Parathyroid adenoma (tissue), 2 donors: ENCODE measurements at regions not wholly inside any gene's neighbourhood (a gene's known extent, or its start where the extent isn't known, plus 50 kb on each side); places are given as distances from the start of the nearest gene placed in this dataset.

Experiments used
- H2AFZ ChIP-seq: fragments of 300-600 bp; sonication (generic); one replicate; pipeline ENCODE4 v1.7.0; 2017; ENCODE audit warnings: antibody characterized with exemption, mild to moderate bottlenecking
- H3K27ac ChIP-seq: fragments of 300-600 bp; sonication (generic); one replicate; pipeline ENCODE4 v1.7.0; 2017
- H3K27me3 ChIP-seq: fragments of 300-600 bp; sonication (generic); one replicate; pipeline ENCODE4 v1.7.0; 2017; ENCODE audit warnings: low read length; ENCODE audit not compliant: control insufficient read depth, insufficient read depth
- H3K36me3 ChIP-seq: fragments of 300-600 bp; sonication (generic); one replicate; pipeline ENCODE4 v1.7.0; 2017; ENCODE audit warnings: low read length; ENCODE audit not compliant: control insufficient read depth, insufficient read depth
- H3K4me1 ChIP-seq: fragments of 300-600 bp; sonication (generic); one replicate; pipeline ENCODE4 v1.7.0; 2017; ENCODE audit warnings: control low read depth
- H3K4me2 ChIP-seq: fragments of 300-600 bp; sonication (generic); one replicate; pipeline ENCODE4 v1.7.0; 2017; ENCODE audit warnings: low read length
- H3K4me3 ChIP-seq: fragments of 300-600 bp; sonication (generic); one replicate; pipeline ENCODE4 v1.7.0; 2017; ENCODE audit warnings: low read depth, low read length
- H3K79me2 ChIP-seq: fragments of 300-600 bp; sonication (generic); one replicate; pipeline ENCODE4 v1.7.0; 2017; ENCODE audit warnings: control low read depth
- H3K9ac ChIP-seq: fragments of 300-600 bp; sonication (generic); one replicate; pipeline ENCODE4 v1.7.0; 2017; ENCODE audit warnings: mild to moderate bottlenecking
- H3K9me3 ChIP-seq: fragments of 300-600 bp; sonication (generic); one replicate; pipeline ENCODE4 v1.7.0; 2017; ENCODE audit warnings: low read length; ENCODE audit not compliant: control insufficient read depth
- TF ChIP-seq, protein P1 (sequence below): fragments of 300-600 bp; sonication (generic); IDR thresholded peaks from one replicate; pipeline ENCODE4 v1.7.0; 2017; ENCODE audit warnings: antibody characterized with exemption, mild to moderate bottlenecking
- donor health status: primary hyperparathyroidism.

DNA sequence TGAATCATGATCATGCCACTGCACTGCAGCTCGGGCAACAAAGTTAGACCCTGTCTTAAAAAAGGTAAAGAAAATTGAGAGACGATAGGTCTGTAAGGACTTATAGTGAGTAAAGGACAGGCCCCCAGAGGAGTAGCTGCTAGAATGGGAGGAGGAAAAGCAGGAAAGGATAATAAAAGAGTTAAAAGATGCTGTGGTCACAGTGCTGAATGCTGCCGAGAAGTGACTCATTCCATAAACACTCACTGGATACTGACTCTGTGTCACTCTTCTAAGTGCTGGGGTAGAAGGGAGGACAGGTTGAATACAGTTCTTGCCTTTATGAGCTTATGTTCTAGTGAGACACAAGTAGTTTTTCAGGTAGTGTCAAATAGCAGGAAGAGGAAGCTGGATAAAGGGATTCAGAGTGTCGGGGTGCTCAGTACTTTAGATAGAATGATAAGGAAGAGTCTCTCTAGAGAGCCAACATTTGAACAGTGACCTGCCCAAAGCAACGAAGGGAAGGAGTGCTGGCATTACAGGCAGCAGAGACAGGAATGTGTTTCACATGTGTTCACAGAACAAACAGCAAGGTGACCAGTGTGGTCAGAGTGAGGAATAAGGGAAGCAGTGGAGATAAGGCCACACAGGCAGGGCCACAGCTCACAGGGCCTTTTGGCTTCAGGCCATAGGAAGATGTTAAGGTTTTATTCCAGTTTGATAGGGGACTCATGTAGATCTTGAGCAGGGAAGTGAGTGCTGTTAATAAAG is 1240.5 kb downstream of the UQCRFS1 start:
- no peak overlapping the region for H2AFZ ChIP-seq
- no peaks in the 10 kb centered on the region for H3K79me2 ChIP-seq
- no peak overlapping the region for H3K27ac ChIP-seq
- H3K4me3 ChIP-seq = no peak overlapping the region
- TF ChIP-seq, protein P1, sequence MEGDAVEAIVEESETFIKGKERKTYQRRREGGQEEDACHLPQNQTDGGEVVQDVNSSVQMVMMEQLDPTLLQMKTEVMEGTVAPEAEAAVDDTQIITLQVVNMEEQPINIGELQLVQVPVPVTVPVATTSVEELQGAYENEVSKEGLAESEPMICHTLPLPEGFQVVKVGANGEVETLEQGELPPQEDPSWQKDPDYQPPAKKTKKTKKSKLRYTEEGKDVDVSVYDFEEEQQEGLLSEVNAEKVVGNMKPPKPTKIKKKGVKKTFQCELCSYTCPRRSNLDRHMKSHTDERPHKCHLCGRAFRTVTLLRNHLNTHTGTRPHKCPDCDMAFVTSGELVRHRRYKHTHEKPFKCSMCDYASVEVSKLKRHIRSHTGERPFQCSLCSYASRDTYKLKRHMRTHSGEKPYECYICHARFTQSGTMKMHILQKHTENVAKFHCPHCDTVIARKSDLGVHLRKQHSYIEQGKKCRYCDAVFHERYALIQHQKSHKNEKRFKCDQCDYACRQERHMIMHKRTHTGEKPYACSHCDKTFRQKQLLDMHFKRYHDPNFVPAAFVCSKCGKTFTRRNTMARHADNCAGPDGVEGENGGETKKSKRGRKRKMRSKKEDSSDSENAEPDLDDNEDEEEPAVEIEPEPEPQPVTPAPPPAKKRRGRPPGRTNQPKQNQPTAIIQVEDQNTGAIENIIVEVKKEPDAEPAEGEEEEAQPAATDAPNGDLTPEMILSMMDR = no peak
- no peaks in the 10 kb centered on the region for H3K4me1 ChIP-seq
- no peak overlapping the region for H3K9ac ChIP-seq
- H3K36me3 ChIP-seq = no peaks in the 10 kb centered on the region
- H3K9me3 ChIP-seq = no peaks in the 10 kb centered on the region
- no peaks in the 10 kb centered on the region for H3K27me3 ChIP-seq
- H3K4me2 ChIP-seq = no peak overlapping the region

DNA sequence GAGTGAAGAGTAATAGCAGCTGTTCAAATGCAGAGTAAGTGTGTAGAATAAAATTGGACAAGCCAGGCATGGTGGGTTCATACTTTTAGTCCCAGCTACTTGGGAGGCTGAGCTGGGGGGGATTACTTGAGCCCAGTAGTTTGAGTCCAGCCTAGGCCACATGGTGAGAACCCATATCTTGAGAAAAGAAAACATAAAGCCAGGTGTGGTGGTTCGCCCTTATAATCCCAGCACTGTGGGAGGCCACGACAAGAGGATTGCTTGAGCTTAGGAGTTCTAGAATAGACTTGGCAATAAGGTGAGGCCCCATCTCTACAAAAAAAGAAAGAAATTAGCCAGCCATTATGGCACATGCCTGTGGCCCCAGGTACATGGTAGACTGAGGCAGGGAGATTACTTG is 1241.1 kb downstream of the UQCRFS1 start:
- no peaks in the 10 kb centered on the region for H3K27me3 ChIP-seq
- TF ChIP-seq, protein P1 = no peak
- no peaks in the 10 kb centered on the region for H3K36me3 ChIP-seq
- H3K27ac ChIP-seq = no peak overlapping the region
- H2AFZ ChIP-seq = no peak overlapping the region
- no peak overlapping the region for H3K9ac ChIP-seq
- H3K4me2 ChIP-seq = no peak overlapping the region
- no peaks in the 10 kb centered on the region for H3K9me3 ChIP-seq
- no peak overlapping the region for H3K4me3 ChIP-seq
- no peaks in the 10 kb centered on the region for H3K4me1 ChIP-seq
- H3K79me2 ChIP-seq = no peaks in the 10 kb centered on the region

DNA sequence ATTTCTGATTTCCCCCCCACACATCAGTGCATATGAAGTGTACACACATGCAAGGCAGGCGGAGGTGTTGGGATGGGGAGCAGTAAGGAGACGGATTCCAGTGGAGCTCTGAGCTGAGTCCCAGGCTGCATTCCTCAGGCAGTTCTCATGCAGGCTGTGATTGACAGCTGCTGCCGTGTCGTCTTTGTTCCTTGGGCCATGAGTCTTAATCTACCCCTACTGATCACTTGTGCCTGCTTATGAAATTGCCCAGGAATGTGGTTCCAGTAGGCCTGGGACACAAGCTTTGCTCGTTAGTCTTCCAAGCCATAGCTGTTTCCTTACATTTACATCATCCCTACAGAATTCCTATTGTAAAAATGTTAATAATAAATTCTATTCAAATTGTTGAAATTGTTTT is 1241.9 kb downstream of the UQCRFS1 start:
- TF ChIP-seq, protein P1 = no peak
- no peak overlapping the region for H3K27ac ChIP-seq
- no peak overlapping the region for H3K9ac ChIP-seq
- H2AFZ ChIP-seq = no peak overlapping the region
- H3K4me1 ChIP-seq = no peaks in the 10 kb centered on the region
- no peak overlapping the region for H3K4me3 ChIP-seq
- no peaks in the 10 kb centered on the region for H3K79me2 ChIP-seq
- no peaks in the 10 kb centered on the region for H3K36me3 ChIP-seq
- no peak overlapping the region for H3K4me2 ChIP-seq
- no peaks in the 10 kb centered on the region for H3K9me3 ChIP-seq
- no peaks in the 10 kb centered on the region for H3K27me3 ChIP-seq

DNA sequence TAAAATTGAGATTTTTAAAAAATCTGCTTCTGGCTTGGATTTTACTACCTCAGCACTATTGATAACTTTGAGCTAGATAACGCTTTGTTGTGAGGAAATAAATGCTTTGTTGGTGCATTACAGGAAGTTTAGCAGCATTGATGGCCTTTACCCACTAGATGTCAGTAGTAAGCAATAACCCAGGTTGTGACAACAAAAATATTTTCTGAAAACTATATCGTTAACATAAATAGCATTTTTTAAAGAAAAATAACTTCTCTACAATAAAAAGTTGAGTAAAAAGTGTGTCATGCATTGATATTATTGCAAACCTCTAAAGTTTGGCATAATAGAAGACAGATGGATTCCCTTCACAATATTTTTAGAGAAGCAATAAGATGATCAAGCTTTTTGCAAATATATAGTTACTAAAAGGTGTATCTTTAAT is 1246.5 kb downstream of the UQCRFS1 start:
- Histone ChIP-seq H3K4me3 (no peak overlapping the region), H3K36me3 (no peaks in the 10 kb centered on the region), H3K4me2 (no peak overlapping the region), H3K27me3 (no peaks in the 10 kb centered on the region), H3K27ac (no peak overlapping the region), H3K4me1 (no peaks in the 10 kb centered on the region), H3K9me3 (no peaks in the 10 kb centered on the region), H2AFZ (no peak overlapping the region), H3K9ac (no peak overlapping the region), H3K79me2 (no peaks in the 10 kb centered on the region)
- TF ChIP-seq, protein P1 = peak; percentile 27

DNA sequence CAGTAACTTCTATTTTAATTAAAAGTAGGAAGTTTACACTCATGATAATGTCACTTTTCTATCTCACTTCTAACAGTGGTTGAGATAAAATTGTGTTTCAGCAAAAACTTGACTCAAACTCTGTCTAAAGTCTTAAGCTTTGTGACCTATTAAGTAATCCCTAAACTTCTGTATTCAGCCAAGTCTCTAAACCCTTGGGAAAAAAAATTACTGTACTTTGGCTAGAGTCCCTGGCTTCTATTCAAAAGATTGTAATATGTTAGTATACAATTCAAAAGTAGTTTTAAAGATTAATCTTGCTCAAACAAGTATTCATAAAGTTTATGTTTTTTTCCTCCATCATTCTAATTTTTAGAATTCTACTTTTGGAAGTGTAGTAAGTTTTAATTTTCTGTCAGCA is 1248.8 kb downstream of the UQCRFS1 start:
- no peaks in the 10 kb centered on the region for H3K27me3 ChIP-seq
- no peak overlapping the region for H3K4me3 ChIP-seq
- no peaks in the 10 kb centered on the region for H3K36me3 ChIP-seq
- H3K9me3 ChIP-seq = no peaks in the 10 kb centered on the region
- no peaks in the 10 kb centered on the region for H3K4me1 ChIP-seq
- H3K27ac ChIP-seq = no peak overlapping the region
- no peaks in the 10 kb centered on the region for H3K79me2 ChIP-seq
- TF ChIP-seq, protein P1 = no peak
- H3K4me2 ChIP-seq = no peak overlapping the region
- H2AFZ ChIP-seq = no peak overlapping the region
- H3K9ac ChIP-seq = no peak overlapping the region
